OCI-LY3 (cell line): ENCODE measurements at regions not wholly inside any gene's neighbourhood (a gene's known extent, or its start where the extent isn't known, plus 50 kb on each side); places are given as distances from the start of the nearest gene placed in this dataset.

Experiments
- CTCF ChIP-seq: fragments of 200-600, 300-600 bp; sonication (generic); IDR thresholded peaks from 2 replicates; pipeline ENCODE4 v1.5.1; 2014; ENCODE audit warnings: antibody characterized with exemption, low read length, low read depth
- EZH2phosphoT487 ChIP-seq: fragments of 200-600 bp; shearing (Covaris generic); IDR thresholded peaks from 2 replicates; pipeline ENCODE4 v1.6.1; 2018; ENCODE audit warnings: antibody characterized with exemption, mixed run types, low read depth

GRCh38 chr16:79421126-79421525 is 179.4 kb downstream of the MAF start:
- TF ChIP-seq CTCF, result no peak
- TF ChIP-seq EZH2phosphoT487, result no peak
